Breast epithelium (tissue), 3 donors: ENCODE measurements at regions not wholly inside any gene's neighbourhood (a gene's known extent, or its start where the extent isn't known, plus 50 kb on each side); places are given as distances from the start of the nearest gene placed in this dataset.

Experiments
- CTCF ChIP-seq, 3 donors: fragments of 450-650 bp; IDR thresholded peaks; one replicate each; pipeline ENCODE4 v1.5.1; 2016 to 2017; ENCODE audit warnings: antibody characterized with exemption in 3 of 3, mild to moderate bottlenecking in 3 of 3, moderate library complexity in 3 of 3
- POLR2A ChIP-seq: fragments of 450-650 bp; IDR thresholded peaks from one replicate; pipeline ENCODE4 v1.6.1; 2016; ENCODE audit warnings: antibody characterized with exemption, mild to moderate bottlenecking, moderate library complexity
- POLR2AphosphoS5 ChIP-seq, 3 donors: sonication (generic); formaldehyde crosslinking; IDR thresholded peaks; one replicate each; pipeline ENCODE4 v1.6.1; 2017; ENCODE audit warnings: antibody characterized with exemption in 3 of 3

- TF ChIP-seq CTCF (IDR thresholded peaks at IDR 0.05), result no peak
- TF ChIP-seq POLR2AphosphoS5 (IDR thresholded peaks at IDR 0.05), result no peak
- TF ChIP-seq POLR2A, result no peak
Measured at GRCh38 chr3:82567029-82567600, 805.7 kb upstream of the GBE1 start.
